Panc1 (cell line): ENCODE measurements at regions not wholly inside any gene's neighbourhood (a gene's known extent, or its start where the extent isn't known, plus 50 kb on each side); places are given as distances from the start of the nearest gene placed in this dataset.

Source experiments
- ATAC-seq: fragments of 200-7000 bp; cut with Tn5 transposase; 2 replicates; pipeline ENCODE4 v1.9.1; 2020; ENCODE audit warnings: mild to moderate bottlenecking, moderate library complexity
- BruUV-seq: library from RNA; stranded (reverse); fragments of 400-500 nt; replicated peaks from 2 replicates; lab custom pipeline; 2021; lab: Mats Ljungman, UMichigan
- CTCF ChIA-PET: fragments of 300-600 bp; sonication (Branson Sonifier 250); formaldehyde crosslinking; loops from one replicate; lab custom pipeline; 2022; ENCODE audit warnings: antibody characterized with exemption; lab: Charles Lee
- POLR2A ChIA-PET: fragments of 300-600 bp; sonication (Branson Sonifier 250); formaldehyde crosslinking; loops from one replicate; lab custom pipeline; 2022; ENCODE audit warnings: antibody characterized with exemption; lab: Charles Lee
- DNase-seq: peaks from one replicate; pipeline ENCODE4 v3.0.0-alpha.2; 2010; ENCODE audit warnings: low read depth, low spot score
- H3K27ac ChIP-seq: 2 replicates; pipeline ENCODE4 v1.5.1; 2011; ENCODE audit warnings: mild to moderate bottlenecking, low read length, inconsistent platforms
- H3K27me3 ChIP-seq: fragments of 200-500 bp; sonication (Bioruptor generic); 2 replicates; pipeline ENCODE4 v1.6.0; 2014; ENCODE audit warnings: low read length, inconsistent platforms; ENCODE audit not compliant: control insufficient read depth, insufficient read depth
- H3K36me3 ChIP-seq: fragments of 200-500 bp; sonication (Bioruptor generic); 2 replicates; pipeline ENCODE4 v1.5.1; 2014; ENCODE audit warnings: inconsistent platforms, mild to moderate bottlenecking, low read length, moderate library complexity; ENCODE audit not compliant: control insufficient read depth, insufficient read depth
- H3K4me1 ChIP-seq: 2 replicates; pipeline ENCODE4 v1.5.1; 2011; ENCODE audit warnings: inconsistent platforms, mild to moderate bottlenecking, low read length, moderate library complexity; ENCODE audit not compliant: control insufficient read depth, insufficient read depth
- H3K4me3 ChIP-seq, 2 experiments: 2 replicates each; pipeline ENCODE4 v1.5.1; 2011 to 2012; ENCODE audit warnings: low read depth in 2 of 2, low read length in 2 of 2, mild to moderate bottlenecking in 2 of 2, inconsistent platforms in 1 of 2, moderate library complexity in 1 of 2
- H3K9me3 ChIP-seq: fragments of 200-500 bp; sonication (Bioruptor generic); 2 replicates; pipeline ENCODE4 v1.5.1; 2014; ENCODE audit warnings: low read depth, mild to moderate bottlenecking, inconsistent platforms, low read length, moderate library complexity; ENCODE audit not compliant: control insufficient read depth, insufficient read depth
- POLR2AphosphoS5 ChIP-seq: IDR thresholded peaks from 2 replicates; pipeline ENCODE4 v1.6.1; 2012; ENCODE audit warnings: mild to moderate bottlenecking, low read depth, low read length, moderate library complexity
- REST ChIP-seq, 2 experiments: IDR thresholded peaks; 2 replicates each; pipeline ENCODE4 v1.6.1; 2011 to 2012; ENCODE audit warnings: low read depth in 2 of 2, control low read depth in 1 of 2, low read length in 1 of 2, mild to moderate bottlenecking in 1 of 2, moderate library complexity in 1 of 2; ENCODE audit not compliant: insufficient read depth in 1 of 2
- SIN3A ChIP-seq: IDR thresholded peaks from 2 replicates; pipeline ENCODE4 v1.6.1; 2012; ENCODE audit warnings: low read depth, mild to moderate bottlenecking, low read length, moderate library complexity, borderline replicate concordance; ENCODE audit not compliant: insufficient read depth
- TCF7L2 ChIP-seq: IDR thresholded peaks from 2 replicates; pipeline ENCODE4 v1.6.1; 2011; ENCODE audit warnings: mild to moderate bottlenecking, low read depth, low read length, inconsistent platforms
- in situ Hi-C: cut with HindIII; loops from 2 replicates; pipeline ENCODE4 v1.10.0; 2016; ENCODE audit warnings: low sequenced_read_pairs, low pct_unique_long_range_greater_than_20kb
- intact Hi-C: fragments of 100-400 bp; cut with micrococcal nuclease; formaldehyde crosslinking; loops from one replicate; pipeline ENCODE4 v1.10.0; 2022; ENCODE audit not compliant: unreplicated experiment
- TF ChIP-seq, protein P1 (sequence below): fragments of 450-650 bp; IDR thresholded peaks from 2 replicates; pipeline ENCODE4 v1.5.1; 2017; ENCODE audit warnings: mild to moderate bottlenecking

- BruUV-seq, result no TSS peak
- H3K4me3 ChIP-seq, result no peak overlapping the region
- no peaks in the 10 kb centered on the region for H3K4me1 ChIP-seq
- no peaks in the 10 kb centered on the region for H3K9me3 ChIP-seq
- ChIA-PET POLR2A (no interaction called here), CTCF (no interaction called here)
- H3K36me3 ChIP-seq, result no peaks in the 10 kb centered on the region
- TF ChIP-seq SIN3A, result no peak
- no peak for TF ChIP-seq TCF7L2
- TF ChIP-seq, protein P1, sequence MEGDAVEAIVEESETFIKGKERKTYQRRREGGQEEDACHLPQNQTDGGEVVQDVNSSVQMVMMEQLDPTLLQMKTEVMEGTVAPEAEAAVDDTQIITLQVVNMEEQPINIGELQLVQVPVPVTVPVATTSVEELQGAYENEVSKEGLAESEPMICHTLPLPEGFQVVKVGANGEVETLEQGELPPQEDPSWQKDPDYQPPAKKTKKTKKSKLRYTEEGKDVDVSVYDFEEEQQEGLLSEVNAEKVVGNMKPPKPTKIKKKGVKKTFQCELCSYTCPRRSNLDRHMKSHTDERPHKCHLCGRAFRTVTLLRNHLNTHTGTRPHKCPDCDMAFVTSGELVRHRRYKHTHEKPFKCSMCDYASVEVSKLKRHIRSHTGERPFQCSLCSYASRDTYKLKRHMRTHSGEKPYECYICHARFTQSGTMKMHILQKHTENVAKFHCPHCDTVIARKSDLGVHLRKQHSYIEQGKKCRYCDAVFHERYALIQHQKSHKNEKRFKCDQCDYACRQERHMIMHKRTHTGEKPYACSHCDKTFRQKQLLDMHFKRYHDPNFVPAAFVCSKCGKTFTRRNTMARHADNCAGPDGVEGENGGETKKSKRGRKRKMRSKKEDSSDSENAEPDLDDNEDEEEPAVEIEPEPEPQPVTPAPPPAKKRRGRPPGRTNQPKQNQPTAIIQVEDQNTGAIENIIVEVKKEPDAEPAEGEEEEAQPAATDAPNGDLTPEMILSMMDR, result no peak
- TF ChIP-seq POLR2AphosphoS5, result no peak
- no peak for TF ChIP-seq REST (IDR thresholded peaks at IDR 0.05; ENCODE audit: insufficient read depth in 1 of 2, low read depth in 2 of 2, low read length in 1 of 2)
- DNase-seq (no peak), ATAC-seq (no peak)
- no peaks in the 10 kb centered on the region for H3K27me3 ChIP-seq
- in situ Hi-C loops, result no loop called here
- intact Hi-C loops, result no loop called here
- H3K27ac ChIP-seq, result no peak overlapping the region
Measured at GRCh38 chr5:40404613-40405012, 275.1 kb upstream of the PTGER4 start.

- no peak for DNase-seq
- no peak overlapping the region for H3K27ac ChIP-seq
- no peaks in the 10 kb centered on the region for H3K36me3 ChIP-seq
- no peaks in the 10 kb centered on the region for H3K27me3 ChIP-seq
- H3K4me1 ChIP-seq, result no peaks in the 10 kb centered on the region
- ChIA-PET POLR2A (no interaction called here), CTCF (no interaction called here)
- no peaks in the 10 kb centered on the region for H3K9me3 ChIP-seq
- in situ Hi-C loops, result no loop called here
- no TSS peak for BruUV-seq
- intact Hi-C loops, result no loop called here
- H3K4me3 ChIP-seq, result no peak overlapping the region
- TF ChIP-seq SIN3A (no peak), TCF7L2 (no peak), POLR2AphosphoS5 (no peak), REST (IDR thresholded peaks at IDR 0.05; ENCODE audit: insufficient read depth in 1 of 2, low read depth in 2 of 2, low read length in 1 of 2) (no peak)
- TF ChIP-seq, protein P1, result no peak
- ATAC-seq, result no peak
Measured at GRCh38 chr5:40402007-40402364, 277.7 kb upstream of the PTGER4 start.
